ENCODE measurements at regions not wholly inside any gene's neighbourhood (a gene's known extent, or its start where the extent isn't known, plus 50 kb on each side); places are given as distances from the start of the nearest gene placed in this dataset.
"Not testable (repeated sequence)": the region's sequence is repeated elsewhere in the genome, so short reads cannot be mapped to it uniquely, and the experiment has no call there.

DNA sequence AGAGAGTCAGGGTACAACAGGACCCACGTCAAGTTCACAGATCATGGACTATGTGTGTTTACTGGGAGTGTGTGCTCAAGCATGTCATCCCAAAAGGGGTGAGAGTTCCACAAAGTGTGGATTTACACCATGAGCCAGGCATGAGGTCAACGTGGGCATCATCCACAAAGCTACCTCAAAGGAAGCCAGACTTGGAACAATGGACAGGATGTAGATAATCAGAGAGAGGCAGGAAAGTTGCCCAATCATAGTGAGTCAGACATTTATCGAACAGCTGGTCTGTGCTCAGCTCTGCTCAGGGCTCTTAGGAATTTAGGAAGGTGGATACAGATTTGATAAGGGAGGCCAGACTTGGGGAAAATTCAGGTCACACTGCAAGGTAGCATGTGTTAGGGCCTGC lies 317.2 kb upstream of the CDYL start:
- peak; percentile 43 for DNase-seq (ENCODE audit: low spot score)

DNA sequence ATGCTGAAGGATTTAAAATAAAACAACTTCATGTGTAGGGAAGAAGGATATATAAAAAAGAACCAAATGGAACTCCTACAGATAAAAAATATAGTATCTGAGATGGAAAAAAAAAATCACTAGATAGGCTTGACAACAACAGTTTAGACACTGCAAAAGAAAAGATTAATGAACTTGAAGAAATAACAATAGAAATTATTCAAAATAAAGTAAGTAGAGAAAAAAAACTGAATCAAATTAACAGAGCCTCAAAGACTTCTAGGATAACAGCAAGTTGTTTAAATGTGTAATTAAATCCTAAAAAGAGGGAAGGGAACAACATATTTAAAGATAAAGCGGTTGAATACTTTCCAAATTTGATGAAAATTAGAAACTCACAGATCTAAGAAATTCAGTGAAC lies 316.3 kb upstream of the ECI2 start:
- no peak for DNase-seq (ENCODE audit: low spot score)

DNA sequence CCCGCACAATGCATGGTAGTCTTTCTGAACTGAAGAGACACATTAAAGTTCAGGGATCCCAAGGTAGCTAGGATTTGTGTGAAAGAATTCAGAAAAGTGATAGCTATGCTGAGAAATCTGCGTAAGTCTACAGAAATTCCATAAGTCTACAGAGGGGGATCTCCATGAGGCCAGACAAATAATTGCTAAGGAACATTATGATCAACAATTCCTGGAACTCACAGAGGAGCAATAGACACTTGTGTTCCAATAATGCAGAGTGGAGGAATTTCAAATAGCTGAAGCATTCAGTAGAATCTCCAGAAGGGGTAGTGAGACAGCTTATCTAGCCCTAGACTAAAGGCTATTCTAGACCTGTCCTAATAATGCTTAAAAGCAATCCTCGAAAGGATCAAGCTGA lies 315.7 kb upstream of the ECI2 start:
- DNase-seq (ENCODE audit: low spot score), result no peak

DNA sequence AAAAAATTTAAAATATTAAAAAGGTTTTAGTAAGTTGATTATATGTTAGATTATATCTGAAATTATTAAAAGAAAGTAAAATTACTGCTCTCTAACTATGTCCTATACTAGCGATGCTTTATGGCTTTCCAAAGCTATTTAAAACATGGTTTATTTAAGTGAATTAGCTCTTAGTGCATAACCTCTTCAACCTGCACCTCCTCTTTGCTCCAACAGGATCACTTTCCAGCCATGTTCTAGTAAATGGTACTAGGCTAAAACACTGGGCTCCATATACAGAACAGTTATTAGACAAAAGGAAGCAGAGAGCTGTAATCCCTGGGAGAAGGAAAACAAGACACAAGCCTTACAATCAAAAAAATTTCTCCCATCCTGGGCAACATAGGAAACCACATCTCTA lies 314.9 kb upstream of the ECI2 start:
- no peak for DNase-seq (ENCODE audit: low spot score)

DNA sequence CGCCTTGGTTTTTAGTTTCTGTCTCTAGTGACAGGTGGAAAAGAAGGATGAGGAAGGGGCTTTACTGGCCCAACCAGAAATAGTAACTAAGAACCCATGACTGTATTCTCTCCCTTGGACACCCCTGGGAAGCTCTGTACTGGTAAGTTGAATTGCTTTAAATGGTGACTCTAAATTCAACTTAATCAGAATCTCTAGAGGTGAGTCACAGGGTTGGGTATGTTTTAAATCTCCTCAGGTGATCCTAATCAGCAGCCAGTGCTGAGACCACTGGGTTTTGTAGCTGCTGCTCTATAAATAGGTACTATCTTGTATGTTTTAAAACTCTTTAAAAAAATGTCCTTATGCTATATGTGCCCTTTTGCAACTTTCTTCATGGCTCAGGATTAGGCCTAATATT lies 314.0 kb upstream of the ECI2 start:
- no peak for DNase-seq (ENCODE audit: low spot score)

DNA sequence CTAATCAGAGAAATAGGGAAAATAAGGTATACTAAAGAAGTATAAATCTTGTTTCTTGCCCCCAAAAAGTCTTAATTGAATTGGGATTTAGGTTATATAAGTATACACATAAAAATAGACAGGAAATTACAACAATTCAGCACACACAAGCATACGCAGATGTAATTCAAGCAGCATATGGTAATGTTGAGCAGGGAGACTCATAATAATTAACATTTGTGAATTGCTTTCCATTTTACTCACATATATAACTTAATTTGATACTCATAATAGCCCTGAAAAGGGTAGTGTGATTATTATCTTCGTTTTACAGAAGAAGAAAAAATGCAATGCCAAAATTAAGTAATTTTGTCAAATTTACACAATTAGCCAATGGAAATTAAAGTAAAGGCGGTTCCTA lies 313.5 kb upstream of the ECI2 start:
- DNase-seq (ENCODE audit: low spot score), result no peak

DNA sequence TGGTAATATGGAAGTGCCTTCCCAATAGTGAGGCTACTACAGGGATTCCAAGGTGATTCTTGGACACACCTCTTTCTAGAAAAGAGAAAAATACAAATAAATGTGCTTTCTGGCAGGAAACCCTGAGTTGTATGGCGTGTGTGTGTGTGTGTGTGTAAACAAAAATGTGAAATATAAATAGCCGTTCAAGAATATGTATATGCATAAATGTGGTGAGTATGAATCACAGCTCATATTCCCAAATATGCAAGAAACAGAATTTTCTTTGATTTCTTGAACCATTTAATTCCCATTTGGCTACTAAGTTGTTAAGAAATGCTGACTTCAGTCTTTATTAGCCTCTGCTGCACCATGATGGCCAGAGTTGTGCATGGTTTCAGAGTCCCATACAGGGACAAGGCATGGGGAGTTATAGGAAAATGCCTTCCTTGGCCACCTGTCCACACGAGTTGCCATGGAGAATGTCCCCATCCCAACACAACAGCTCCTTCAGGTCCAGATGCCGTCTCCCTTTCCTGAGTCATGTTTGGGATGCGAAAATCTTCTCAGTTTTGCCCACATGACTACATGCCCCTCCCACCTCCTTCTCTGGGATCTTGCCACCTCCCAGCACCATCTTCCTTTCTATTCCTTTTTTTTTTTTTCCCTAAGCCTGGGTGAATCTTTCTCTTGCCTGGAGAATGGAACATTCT lies 312.4 kb upstream of the ECI2 start:
- no peak for DNase-seq (ENCODE audit: low spot score)

DNA sequence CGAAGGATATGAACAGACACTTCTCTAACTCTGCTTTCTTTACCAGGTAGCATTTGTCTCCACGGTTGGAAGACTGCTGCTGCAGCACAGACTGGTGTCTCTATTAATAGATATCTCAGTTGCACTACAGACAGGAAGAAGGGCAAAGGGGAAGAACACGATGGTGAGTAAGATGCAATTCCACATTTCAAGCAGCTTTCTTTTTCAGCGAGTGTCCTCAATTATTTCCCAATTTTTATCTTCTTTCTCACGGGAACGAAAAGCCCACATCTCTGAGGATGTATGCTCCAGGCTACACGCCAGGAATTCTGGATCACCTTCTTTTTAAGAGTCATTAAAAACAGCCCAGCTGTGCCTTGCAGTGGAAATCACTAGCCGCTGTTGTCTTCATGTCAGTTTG lies 311.6 kb upstream of the ECI2 start:
- peak; percentile 28 for DNase-seq (ENCODE audit: low spot score)

DNA sequence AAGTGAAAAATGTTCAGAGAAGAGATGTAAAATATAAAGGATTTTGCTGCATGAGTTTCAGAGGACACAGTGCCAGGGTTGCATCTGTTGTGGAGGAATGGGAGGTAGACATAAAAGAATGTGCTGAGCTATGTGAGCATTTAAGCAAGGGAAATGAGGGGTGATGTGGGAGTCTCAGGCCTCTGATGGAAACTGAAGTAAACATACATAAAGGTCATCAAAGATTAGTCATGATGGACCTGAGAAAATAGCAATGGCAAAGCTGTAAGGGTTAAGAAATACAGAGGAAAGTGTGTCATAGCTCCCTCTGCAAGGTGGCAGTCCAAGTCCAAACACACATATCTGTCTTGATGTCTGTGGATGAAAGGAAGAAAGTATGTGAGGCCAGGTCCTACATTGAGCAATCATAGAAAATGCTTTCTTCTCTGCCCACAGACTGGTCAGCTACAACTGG lies 306.6 kb upstream of the ECI2 start:
- DNase-seq (ENCODE audit: low spot score), result no peak

DNA sequence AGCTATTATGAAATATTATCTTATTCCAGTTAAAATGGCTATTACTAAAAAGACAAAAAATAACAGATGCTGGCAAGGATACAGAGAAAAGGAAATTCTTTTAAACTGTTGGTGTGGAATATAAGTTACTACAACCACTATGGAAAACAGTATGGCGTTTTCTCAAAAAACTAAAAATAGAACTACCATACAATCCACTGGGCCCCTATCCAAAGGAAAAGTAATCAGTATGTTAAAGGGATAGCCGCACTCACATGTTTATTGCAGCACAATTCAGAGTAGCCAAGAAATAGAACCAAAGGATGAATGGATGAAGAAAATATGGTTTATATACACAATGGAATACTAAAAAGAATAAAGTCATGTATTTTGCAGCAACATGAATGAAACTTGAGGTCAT lies 303.8 kb upstream of the ECI2 start:
- DNase-seq (ENCODE audit: low spot score), result no peak

DNA sequence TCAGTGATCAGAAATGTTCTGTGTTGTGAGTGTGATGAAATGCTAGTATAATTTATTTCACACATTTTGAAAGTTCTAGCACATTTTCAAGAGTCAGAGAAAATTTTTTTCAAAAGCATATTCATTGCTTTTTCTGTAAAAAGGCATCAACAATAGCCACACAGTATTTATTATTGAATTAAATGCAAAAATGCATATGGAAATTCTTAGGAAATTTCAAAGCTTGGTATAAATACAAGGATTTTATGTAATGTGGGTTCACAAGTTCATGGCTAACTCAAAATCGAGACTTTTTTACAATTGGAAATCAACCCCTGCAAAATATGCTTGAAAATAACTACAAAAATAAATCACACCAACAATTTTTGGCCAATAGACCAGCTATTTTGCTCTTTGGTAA lies 302.0 kb upstream of the ECI2 start:
- no peak for DNase-seq (ENCODE audit: low spot score)

DNA sequence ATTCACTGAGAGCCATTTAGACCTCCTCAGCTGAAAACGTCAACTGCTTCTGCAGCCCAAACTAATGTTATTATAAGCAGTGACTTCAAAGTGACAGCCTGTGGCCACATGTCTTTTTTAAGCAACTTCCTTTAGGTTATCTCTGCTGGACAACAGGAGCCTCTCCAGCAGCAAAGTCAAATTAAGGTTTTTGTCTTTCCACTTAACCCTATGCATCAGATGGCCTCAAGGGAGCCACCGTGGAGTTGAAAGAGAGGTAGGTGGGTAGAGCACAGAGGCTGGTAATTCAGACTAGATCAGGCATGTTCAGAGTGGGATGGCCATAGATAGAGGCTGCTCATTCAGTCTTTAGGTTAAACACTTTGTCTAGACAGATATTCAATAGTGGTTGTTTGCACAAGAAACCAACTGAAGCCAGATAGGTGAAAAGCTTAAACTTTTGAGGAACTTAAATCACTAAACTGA lies 300.6 kb upstream of the ECI2 start:
- DNase-seq (ENCODE audit: low spot score), result no peak

DNA sequence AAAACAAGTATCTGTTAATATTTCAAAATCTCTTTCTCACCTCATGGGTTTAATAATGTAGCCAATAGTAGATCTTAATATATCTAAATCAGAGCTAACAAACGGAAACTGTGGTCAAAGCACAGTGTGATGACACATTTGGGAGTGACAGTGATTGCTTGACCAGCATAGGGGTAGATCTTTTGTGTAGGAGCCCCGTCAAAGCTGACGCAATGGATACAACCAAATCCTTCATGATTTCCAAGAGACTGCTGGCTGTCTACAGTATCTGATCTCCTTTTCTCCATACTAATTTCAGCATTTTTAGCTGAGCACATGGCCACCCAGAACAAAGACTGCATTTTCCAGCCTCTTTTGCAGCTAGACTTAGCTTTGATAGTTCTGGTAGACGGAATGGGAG lies 299.3 kb upstream of the ECI2 start:
- no peak for DNase-seq (ENCODE audit: low spot score)

DNA sequence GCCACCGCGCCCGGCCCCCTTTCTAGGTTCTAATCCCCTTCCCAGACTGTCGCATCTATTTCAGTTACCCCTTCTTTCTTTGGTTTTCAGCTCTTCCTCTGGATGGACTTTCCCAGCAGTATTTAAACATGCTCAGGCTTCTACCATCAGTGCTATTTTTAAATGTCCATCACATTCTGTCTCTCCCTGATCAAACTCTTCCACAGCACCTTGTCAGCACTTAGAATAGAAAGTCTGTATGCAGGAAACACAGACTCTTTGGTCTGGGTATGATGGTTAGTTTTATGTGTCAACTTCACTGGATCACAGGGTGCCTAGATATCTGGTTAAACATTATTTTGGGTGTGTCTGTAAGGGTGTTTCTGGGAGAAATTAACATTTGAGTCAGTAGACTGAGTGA lies 297.8 kb upstream of the ECI2 start:
- DNase-seq (ENCODE audit: low spot score), result no peak

DNA sequence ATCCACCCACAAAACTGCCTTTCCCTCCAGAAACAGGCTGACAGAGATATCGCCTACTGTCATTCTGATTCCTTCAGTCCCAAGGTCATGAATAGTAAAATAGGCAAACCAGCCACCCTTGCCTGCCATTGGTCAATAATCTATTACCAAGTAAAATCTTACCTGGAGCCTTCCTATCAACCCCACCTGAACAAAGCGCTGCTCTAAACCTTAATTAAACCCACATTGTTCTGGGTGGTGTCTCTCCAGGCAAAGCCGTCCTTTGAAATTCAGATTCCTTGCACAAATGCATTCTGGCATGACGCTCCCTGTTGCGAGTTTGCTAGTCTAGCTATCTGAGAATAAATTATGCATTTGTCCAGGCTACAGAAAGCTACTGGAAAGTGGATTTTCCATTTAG lies 291.6 kb upstream of the ECI2 start:
- no peak for DNase-seq (ENCODE audit: low spot score)

DNA sequence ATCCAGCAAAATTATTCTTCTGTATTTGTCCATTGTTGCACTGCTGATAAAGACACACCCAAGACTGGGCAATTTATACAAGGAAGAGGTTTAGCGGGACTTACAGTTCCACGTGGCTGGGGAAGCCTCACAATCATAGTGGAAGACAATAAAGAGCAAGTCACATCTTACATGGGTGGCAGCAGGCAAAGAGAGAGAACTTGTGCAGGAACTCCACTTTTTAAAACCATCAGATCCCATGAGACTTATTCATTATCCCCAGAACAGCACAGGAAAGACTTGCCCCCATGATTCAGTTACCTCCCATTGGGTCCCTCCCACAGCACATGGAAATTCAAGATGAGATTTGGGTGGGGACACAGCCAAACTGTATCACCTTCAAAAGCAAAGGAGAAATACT lies 286.5 kb upstream of the ECI2 start:
- DNase-seq (ENCODE audit: low spot score), result no peak

DNA sequence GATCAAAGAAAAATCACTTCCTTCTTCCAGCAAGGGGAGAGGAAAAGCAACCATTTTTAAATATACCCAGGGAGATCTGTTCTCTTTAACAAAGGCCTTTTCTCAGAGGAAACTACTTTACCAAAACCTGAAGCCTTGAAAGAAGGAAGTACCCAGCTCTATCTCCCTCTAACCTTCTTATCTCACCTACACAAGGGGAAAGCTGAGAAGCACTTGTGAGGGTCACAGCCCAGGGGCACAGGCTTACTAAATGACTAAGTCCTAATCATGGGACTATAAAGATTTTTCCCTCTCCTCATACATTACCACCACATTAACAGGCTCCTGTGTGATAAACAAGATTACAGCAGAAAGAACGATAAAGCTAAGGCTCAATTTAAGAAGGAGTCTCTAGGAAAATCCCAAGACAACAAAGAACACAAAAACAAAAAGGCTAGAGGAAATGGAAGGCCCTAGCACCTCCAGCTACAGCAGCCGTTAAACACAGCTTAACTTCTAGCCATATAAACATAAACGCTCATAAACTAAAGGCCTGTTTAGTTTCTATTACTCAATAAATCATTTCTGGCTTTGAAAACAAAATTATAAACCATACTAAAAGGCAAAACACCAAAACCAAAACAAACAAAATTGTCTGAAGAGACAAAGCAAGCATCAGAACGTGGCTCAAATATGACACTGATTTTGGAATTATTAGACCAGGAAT lies 284.9 kb upstream of the ECI2 start:
- DNase-seq (ENCODE audit: low spot score), result no peak

DNA sequence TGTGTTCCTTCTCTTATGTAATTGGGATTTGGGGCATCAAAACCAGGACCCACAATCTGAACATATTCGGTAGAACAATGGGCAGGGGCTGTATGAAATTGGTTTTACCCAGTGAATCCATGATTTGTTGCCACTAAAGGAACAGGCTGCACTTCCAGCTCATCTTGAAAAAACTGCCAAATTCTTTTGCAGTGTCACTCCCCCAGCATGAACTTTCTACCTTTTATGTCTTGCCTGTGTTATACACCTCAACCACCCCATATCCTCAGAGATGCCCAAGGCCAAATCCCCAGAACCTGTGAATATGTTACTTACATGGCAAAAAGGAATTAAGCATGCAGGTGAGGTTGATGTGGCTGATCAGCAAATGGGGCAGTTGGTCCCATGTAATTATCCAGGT lies 280.2 kb upstream of the ECI2 start:
- DNase-seq (ENCODE audit: low spot score), result no peak

DNA sequence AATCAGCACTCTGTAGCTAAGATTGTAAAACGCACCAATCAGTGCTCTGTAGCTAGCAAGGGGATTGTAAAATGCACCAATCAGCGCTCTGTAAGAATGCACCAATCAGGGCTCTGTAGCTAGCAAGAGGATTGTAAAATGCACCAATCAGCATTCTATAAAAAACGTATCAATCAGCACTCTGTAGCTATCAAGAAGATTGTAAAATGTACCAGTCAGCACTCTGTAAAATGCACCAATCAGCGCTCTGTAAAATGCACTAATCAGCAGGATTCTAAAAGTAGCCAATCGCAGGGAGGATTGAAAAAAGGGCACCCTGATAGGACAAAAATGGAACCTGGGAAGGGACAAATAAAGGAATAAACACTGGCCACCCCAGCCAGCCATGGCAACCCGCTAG lies 278.7 kb upstream of the ECI2 start:
- not testable (repeated sequence) for DNase-seq (ENCODE audit: low spot score)

DNA sequence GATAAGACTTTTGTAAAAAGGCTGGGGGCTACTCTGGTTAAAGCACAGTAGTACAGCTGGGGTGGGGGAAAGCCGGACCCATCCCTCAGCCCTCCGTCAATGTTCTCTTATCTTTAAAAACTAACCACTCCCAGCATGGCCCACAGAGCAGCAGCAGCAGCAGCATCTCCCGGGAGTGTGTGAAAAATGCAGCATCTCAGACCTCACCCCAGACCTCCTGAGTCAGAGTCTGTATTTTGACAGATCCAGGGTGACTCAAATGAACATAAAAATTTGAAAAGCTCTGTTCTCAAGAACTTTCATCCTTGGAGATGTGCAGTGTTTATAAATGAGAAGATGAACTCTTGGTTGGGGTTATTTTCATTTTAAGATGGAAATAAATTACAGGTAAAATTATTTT lies 277.7 kb upstream of the ECI2 start:
- peak; percentile 77 for DNase-seq (ENCODE audit: low spot score)

DNA sequence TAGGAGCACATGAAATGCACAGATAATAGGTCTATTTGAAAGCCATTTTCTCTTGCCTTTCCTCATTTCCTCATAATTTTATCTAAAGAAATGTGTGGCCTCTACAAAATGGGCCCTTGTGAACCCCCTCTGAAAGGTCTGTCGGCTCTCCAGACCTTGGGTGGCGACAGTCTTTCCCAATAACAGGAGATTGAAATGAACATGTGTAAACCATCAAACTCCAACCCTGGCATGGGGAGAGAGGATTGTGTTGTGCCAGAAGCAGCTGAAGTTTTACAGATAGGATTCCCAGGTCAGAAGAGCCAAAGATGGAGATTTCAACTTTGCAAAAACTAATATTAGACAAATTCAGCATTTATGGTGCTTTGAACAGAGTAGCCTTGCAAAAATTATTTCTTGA lies 277.1 kb upstream of the ECI2 start:
- DNase-seq (ENCODE audit: low spot score), result no peak

DNA sequence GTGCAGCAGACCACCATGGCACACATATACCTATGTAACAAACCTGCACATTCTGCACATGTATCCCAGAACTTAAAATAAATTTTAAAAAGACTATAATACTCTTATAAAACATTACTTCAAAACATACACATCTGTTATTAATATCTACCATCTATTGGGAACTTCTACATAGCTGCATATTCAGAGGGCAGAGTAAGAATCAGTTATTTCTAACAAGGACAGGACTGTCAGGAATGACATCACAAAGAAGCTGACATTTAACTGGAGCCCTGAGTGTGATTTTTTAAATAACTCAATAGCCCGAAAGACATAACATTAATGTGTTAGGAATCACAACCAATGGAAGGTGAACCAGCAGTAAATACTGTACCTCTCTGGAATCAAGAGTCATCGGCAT lies 276.7 kb upstream of the ECI2 start:
- DNase-seq (ENCODE audit: low spot score), result no peak

DNA sequence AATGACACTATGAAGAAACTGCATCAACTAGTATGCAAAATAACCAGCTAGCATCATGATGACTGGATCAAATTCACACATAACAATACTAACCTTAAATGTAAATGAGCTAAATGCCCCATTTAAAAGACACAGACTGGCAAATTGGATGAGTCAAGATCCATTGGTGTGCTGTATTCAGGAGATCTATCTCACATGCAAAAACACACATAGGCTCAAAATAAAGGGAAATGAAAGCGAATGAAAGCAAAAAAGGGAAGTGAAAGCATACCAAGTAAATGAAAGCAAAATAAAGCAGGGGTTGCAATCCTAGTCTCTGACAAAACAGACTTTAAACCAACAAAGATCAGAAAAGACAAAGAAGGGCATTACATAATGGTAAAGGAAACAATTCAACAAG lies 272.3 kb upstream of the ECI2 start:
- not testable (repeated sequence) for DNase-seq (ENCODE audit: low spot score)

DNA sequence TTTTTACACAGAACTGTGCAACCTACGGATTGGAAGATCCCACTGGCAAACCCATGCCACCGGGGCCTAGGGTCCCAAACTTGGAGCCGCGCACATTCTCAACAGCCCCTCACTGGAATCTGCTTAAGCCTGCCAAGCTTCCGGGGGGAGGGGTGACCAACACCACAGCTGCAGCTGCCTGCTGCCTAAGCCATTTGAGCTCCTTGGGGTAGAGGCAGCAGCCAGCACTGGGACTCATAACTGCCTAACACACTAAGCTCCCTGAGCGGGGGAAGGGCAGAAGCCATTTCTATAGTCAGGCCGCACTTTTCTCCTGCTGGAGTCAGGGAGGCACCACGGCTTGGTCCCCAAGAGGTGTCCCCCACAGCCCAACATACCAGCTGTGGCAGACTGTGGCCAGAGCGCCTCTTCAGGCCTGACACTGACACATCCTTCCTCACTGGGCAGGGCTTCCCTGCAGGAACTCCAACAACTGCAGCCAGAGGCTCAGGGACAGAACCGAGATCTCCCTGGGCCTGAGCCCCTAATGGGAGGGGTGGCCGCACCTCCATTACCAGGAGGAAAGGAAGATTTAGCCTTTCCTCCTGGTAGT lies 270.3 kb upstream of the ECI2 start:
- DNase-seq (ENCODE audit: low spot score), result no peak

Measured in hepatic stellate cell (primary cell).